GM10248 (cell line): ENCODE measurements at regions not wholly inside any gene's neighbourhood (a gene's known extent, or its start where the extent isn't known, plus 50 kb on each side); places are given as distances from the start of the nearest gene placed in this dataset.

Source experiments
- CTCF ChIA-PET: fragments of 300-600 bp; sonication (Branson Sonifier 250); formaldehyde crosslinking; extraction: SDS; loops from one replicate; lab custom pipeline; 2021; ENCODE audit warnings: antibody characterized with exemption; lab: Yijun Ruan, JAX
- POLR2A ChIA-PET: fragments of 350-650 bp; sonication (Branson Sonifier 250); formaldehyde crosslinking; extraction: SDS; loops from one replicate; lab custom pipeline; 2020; ENCODE audit warnings: antibody characterized with exemption; lab: Yijun Ruan, JAX
- DNase-seq: peaks from one replicate; pipeline ENCODE4 v3.0.0; 2012; ENCODE audit errors: extremely low spot score
- TF ChIP-seq, protein P1 (sequence below): IDR thresholded peaks from 2 replicates; pipeline ENCODE4 v1.5.1; 2012; ENCODE audit warnings: mild to moderate bottlenecking, low read depth; ENCODE audit errors: extremely low read depth, missing control alignments, control extremely low read depth

DNA sequence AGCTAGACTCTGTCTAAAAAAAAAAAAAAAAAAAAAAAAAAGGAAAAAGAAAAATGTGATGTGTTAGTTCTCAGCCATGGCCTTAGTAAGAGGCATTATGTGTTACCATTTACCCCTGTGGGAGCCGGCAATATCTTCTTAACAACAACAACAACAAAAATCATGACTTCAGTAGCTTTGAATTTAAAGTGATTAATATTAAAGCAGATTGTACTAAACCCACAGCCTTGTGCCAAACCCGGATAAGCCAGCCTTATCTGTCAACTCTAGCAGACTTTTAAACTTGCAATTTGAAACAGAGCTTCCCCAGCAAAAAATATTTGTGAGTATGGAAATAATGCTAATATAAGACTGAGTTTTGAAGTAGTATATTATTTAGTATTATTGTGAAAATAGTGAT is 462.1 kb upstream of the GNPDA2 start:
- ChIA-PET POLR2A (no interaction called here), CTCF (no interaction called here)
- TF ChIP-seq, protein P1, sequence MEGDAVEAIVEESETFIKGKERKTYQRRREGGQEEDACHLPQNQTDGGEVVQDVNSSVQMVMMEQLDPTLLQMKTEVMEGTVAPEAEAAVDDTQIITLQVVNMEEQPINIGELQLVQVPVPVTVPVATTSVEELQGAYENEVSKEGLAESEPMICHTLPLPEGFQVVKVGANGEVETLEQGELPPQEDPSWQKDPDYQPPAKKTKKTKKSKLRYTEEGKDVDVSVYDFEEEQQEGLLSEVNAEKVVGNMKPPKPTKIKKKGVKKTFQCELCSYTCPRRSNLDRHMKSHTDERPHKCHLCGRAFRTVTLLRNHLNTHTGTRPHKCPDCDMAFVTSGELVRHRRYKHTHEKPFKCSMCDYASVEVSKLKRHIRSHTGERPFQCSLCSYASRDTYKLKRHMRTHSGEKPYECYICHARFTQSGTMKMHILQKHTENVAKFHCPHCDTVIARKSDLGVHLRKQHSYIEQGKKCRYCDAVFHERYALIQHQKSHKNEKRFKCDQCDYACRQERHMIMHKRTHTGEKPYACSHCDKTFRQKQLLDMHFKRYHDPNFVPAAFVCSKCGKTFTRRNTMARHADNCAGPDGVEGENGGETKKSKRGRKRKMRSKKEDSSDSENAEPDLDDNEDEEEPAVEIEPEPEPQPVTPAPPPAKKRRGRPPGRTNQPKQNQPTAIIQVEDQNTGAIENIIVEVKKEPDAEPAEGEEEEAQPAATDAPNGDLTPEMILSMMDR = no peak
- no peak for DNase-seq

DNA sequence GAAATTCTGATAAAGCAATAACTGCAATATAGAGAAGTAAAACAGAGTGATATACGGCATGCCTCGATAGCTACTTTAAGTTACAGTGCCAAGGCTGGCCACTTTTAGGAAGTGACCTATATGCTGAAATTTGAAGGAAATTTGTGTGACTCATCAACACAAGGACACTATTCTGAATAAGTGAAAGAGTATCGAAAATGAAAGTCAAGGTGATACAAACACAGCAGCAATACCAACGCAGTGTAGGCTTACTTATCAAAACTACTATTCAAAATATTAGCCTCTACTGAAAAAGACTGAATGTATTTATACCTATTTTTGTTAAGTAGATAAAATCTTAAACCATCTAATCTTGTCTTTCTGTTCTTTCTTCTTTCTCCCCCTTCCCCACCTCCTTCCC is 459.9 kb upstream of the GNPDA2 start:
- TF ChIP-seq, protein P1 = no peak
- ChIA-PET CTCF (no interaction called here), POLR2A (no interaction called here)
- DNase-seq = no peak

DNA sequence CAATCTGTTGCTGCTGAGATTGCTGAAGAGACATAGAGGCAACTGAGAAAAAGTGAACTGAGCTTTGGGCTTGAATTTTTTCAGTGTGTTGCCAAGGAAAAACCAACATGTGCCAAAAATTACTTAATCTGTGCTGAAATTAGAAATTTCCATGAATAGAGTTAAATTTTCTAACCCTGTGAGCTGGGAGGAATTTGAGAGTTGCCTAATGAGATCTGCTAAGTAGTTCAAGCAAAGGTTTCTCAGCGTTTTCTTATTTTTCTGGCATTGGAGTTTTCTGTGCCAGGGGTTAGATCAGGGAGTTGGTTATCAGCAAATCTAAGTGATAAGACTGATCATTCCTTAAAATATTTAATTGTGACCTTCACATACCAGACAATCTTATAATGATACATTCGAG is 457.5 kb upstream of the GNPDA2 start:
- POLR2A ChIA-PET = no interaction called here
- TF ChIP-seq, protein P1 = no peak
- CTCF ChIA-PET = no interaction called here
- DNase-seq = no peak

DNA sequence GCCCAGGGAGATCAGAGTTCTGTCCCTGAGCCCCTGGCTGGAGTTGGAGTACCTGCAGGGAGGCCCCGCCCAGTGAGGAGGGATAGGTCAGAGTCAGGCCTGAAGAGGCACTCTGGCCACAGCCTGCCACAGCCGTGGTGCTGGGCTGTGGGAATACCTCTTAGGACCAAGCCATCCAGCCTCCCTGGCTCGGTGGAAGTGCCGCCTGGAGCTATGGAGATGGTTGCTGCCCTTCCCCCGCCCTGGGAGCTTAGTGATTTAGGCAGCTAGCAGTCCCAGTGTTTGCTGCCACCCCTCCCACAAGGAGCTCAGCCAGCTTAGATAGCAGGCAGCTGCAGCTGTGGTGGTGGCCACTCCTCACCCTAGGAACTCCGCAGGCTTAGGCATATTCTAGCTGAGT is 446.3 kb upstream of the GNPDA2 start:
- CTCF ChIA-PET = interaction anchor here (0.7 to 1.0 kb wide), 2 partner anchors 13 to 17 kb away, joined by 3 read pairs; no protein-coding TSS in a partner anchor
- no peak for DNase-seq
- TF ChIP-seq, protein P1 = no peak

DNA sequence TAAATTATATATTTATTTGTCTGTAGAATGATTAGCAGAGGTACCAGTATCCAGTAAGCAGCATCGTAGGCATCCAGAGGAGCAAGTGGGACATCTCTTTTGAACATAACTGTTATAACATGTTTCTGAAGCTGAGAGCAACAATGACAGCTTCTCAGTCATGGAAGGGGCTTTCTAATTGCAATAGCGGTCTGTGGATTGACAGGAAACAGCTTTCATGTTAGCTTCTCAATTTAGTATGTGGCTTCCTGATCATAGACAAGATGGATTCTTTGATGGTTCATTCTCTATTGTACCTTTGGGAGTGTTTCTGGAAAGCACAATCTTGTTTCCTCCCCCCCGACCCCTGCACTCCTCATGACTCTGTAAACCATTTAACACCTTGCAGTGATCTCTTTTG is 434.6 kb upstream of the GNPDA2 start:
- DNase-seq = no peak
- POLR2A ChIA-PET = interaction anchor here (0.6 kb wide), 1 partner anchor 1571 kb away, joined by 6 read pairs; no protein-coding TSS in a partner anchor
- CTCF ChIA-PET = interaction anchor here (1.3 kb wide), 1 partner anchor 45 kb away, joined by 3 read pairs; no protein-coding TSS in a partner anchor
- TF ChIP-seq, protein P1 = no peak

More for the DNA sequence above, 446.3 kb upstream of the GNPDA2 start:
- POLR2A ChIA-PET = no interaction called here

DNA sequence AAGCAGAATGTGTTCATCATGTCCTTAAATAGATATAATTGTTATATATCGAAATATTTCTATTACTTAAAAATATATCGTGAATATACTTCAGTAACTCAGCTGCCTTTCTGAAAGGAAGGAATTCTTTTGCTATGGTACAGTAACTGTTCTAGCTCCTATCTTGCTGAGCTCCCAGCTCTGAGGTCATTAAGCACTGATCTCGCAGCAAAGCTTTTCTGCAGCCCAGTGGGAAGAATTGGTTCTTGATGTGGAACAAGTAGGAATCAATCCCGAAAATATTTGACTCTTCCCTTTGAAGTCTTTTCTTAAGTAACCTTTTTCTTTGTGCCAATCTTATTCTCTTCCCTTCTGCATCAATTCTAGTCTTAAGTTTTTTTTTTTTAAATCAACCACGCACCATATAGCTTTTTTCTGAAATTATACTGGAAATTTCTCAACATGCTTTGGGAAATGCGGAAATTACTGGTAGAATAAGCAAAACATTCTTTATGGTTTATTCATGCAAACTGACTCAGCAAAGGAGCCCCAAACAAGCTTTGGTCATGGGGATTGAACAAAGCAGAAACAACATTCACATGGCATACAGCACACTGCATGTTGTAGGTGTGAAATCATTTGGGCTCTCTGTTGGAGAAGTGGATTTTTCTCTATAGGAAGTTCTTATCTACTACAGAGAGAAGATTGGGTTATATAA is 428.9 kb upstream of the GNPDA2 start:
- CTCF ChIA-PET = interaction anchor here (0.7 kb wide), 1 partner anchor 17 kb away, joined by 3 read pairs; no protein-coding TSS in a partner anchor
- DNase-seq = no peak
- POLR2A ChIA-PET = no interaction called here
- TF ChIP-seq, protein P1 = no peak
